ENCODE measurements at regions not wholly inside any gene's neighbourhood (a gene's known extent, or its start where the extent isn't known, plus 50 kb on each side); places are given as distances from the start of the nearest gene placed in this dataset.
"Not testable (repeated sequence)": the region's sequence is repeated elsewhere in the genome, so short reads cannot be mapped to it uniquely, and the experiment has no call there.

- Histone ChIP-seq H3K4me3 (no peak overlapping the region), H3K36me3 (no peaks in the 10 kb centered on the region), H3K27me3 (no peaks in the 10 kb centered on the region), H3K9me3 (no peaks in the 10 kb centered on the region), H3K27ac (no peak overlapping the region), H3K4me1 (peaks cover 0 to 16% (median 2%) of the 10 kb centered on the region in 4 donors)
- no peak for DNase-seq
- intact Hi-C loops (cut with DNase I; ENCODE audit: low total_unique reads): no loop called here
- TF ChIP-seq CTCF (IDR thresholded peaks at IDR 0.05): no peak
Measured at GRCh38 chr3:176347424-176348146, 849.7 kb downstream of the TBL1XR1 start.

- Histone ChIP-seq H3K36me3 (no peaks in the 10 kb centered on the region), H3K4me1 (no peaks in the 10 kb centered on the region), H3K4me3 (no peak overlapping the region), H3K9me3 (no peaks in the 10 kb centered on the region), H3K27ac (no peak overlapping the region), H3K27me3 (no peaks in the 10 kb centered on the region)
- TF ChIP-seq CTCF (IDR thresholded peaks at IDR 0.05): no peak
- intact Hi-C loops (cut with DNase I; ENCODE audit: low total_unique reads): no loop called here
- DNase-seq: no peak
Measured at GRCh38 chr3:176341963-176342362, 855.3 kb downstream of the TBL1XR1 start.

- no peak overlapping the region for H3K4me3 ChIP-seq
- peaks cover 0 to 13% (median 0%) of the 10 kb centered on the region in 4 donors for H3K4me1 ChIP-seq
- no peaks in the 10 kb centered on the region for H3K27me3 ChIP-seq
- DNase-seq: no peak
- intact Hi-C loops (cut with DNase I; ENCODE audit: low total_unique reads): no loop called here
- no peaks in the 10 kb centered on the region for H3K9me3 ChIP-seq
- no peaks in the 10 kb centered on the region for H3K36me3 ChIP-seq
- H3K27ac ChIP-seq: no peak overlapping the region
- no peak for TF ChIP-seq CTCF (IDR thresholded peaks at IDR 0.05)
Measured at GRCh38 chr3:176328666-176329065, 868.6 kb downstream of the TBL1XR1 start.

GRCh38 chr3:176328198-176328597 lies 869.1 kb downstream of the TBL1XR1 start:
- Histone ChIP-seq H3K36me3 (no peaks in the 10 kb centered on the region), H3K4me3 (no peak overlapping the region), H3K9me3 (no peaks in the 10 kb centered on the region), H3K27ac (no peak overlapping the region), H3K27me3 (no peaks in the 10 kb centered on the region), H3K4me1 (peaks cover 0 to 13% (median 0%) of the 10 kb centered on the region in 4 donors)
- no peak for TF ChIP-seq CTCF (IDR thresholded peaks at IDR 0.05)
- intact Hi-C loops (cut with DNase I; ENCODE audit: low total_unique reads): no loop called here
- no peak for DNase-seq

GRCh38 chr3:176326894-176327490 lies 870.3 kb downstream of the TBL1XR1 start:
- H3K9me3 ChIP-seq; H3K4me3 ChIP-seq; H3K27ac ChIP-seq; DNase-seq; H3K36me3 ChIP-seq; intact Hi-C loops (cut with DNase I; ENCODE audit: low total_unique reads); H3K27me3 ChIP-seq: not testable (repeated sequence)
- peaks cover 0 to 13% (median 0%) of the 10 kb centered on the region in 4 donors for H3K4me1 ChIP-seq

GRCh38 chr3:176321532-176321931 lies 875.8 kb downstream of the TBL1XR1 start:
- H3K27me3 ChIP-seq; intact Hi-C loops (cut with DNase I; ENCODE audit: low total_unique reads); H3K36me3 ChIP-seq; DNase-seq; H3K4me3 ChIP-seq; H3K9me3 ChIP-seq; H3K4me1 ChIP-seq; H3K27ac ChIP-seq: not testable (repeated sequence)
